ENCODE measurements at regions not wholly inside any gene's neighbourhood (a gene's known extent, or its start where the extent isn't known, plus 50 kb on each side); places are given as distances from the start of the nearest gene placed in this dataset.

- POLR2A ChIA-PET: no interaction called here
Measured at GRCh38 chr10:83927166-83927565, 212.1 kb upstream of the GHITM start.

DNA sequence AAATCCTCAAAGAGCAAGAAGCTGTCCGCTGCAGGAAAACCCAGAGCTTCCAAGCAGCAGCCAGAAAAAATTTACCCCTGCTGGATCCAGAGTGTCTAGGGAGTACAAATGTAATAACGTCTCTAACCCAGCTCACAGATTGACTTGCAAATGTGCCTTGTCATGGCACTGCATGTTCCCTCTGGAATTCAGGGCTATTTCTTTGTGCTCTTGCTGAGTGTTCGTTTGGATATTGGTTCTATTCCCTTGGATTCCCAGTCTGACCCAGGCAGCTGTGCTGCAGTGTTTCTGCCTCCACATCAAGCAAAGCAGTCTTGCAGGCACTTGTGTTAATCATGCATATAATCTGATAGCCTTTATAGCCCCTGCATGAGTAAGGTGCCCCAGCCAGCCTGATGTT is 209.9 kb upstream of the GHITM start:
- BruUV-seq (replicated peaks): no TSS peak
- Histone ChIP-seq H3K9ac (ENCODE audit: low read length) (no peak overlapping the region), H3K27ac (ENCODE audit: low read depth, low read length) (no peak overlapping the region), H3K4me2 (ENCODE audit: low read length) (no peak overlapping the region), H3K27me3 (ENCODE audit: insufficient read depth, low read length) (peaks cover 30% of the 10 kb centered on the region), H4K20me1 (ENCODE audit: insufficient read depth) (no peaks in the 10 kb centered on the region), H3K36me3 (ENCODE audit: control insufficient read depth in 1 of 2, insufficient read depth in 2 of 2, low read length in 2 of 2) (no peaks in the 10 kb centered on the region), H3K9me2 (ENCODE audit: insufficient read depth) (no peaks in the 10 kb centered on the region), H2AFZ (ENCODE audit: low read depth, low read length, poor library complexity, severe bottlenecking) (no peak overlapping the region), H3K79me2 (ENCODE audit: insufficient read depth, low read length) (no peaks in the 10 kb centered on the region), H3K9me3 (ENCODE audit: control insufficient read depth in 1 of 2, insufficient read depth in 1 of 2, low read depth in 1 of 2, low read length in 2 of 2) (no peaks in the 10 kb centered on the region), H3K4me3 (replicated peaks in 1 of 2; ENCODE audit: low read depth in 1 of 2, low read length in 2 of 2) (no peak overlapping the region), H3K4me1 (ENCODE audit: control insufficient read depth in 1 of 2, insufficient read depth in 2 of 2, low read length in 2 of 2) (no peaks in the 10 kb centered on the region)
- DNase-seq (ENCODE audit: low read depth, low spot score) (no peak), ATAC-seq (no peak)
- ChIA-PET POLR2A (no interaction called here), CTCF (no interaction called here), RAD21 (ENCODE audit: low non-redundant PET in 1 of 2, low total read pairs in 2 of 2, uncharacterized antibody in 2 of 2, unreplicated experiment in 2 of 2) (no interaction called here)
- intact Hi-C loops (cut with micrococcal nuclease): no loop called here
- TF ChIP-seq, protein P1, sequence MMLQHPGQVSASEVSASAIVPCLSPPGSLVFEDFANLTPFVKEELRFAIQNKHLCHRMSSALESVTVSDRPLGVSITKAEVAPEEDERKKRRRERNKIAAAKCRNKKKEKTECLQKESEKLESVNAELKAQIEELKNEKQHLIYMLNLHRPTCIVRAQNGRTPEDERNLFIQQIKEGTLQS (IDR thresholded peaks at IDR 0.05): no peak
- no peak for TF ChIP-seq TCF7L2 (IDR thresholded peaks at IDR 0.05; ENCODE audit: borderline replicate concordance, extremely low read depth, insufficient read depth, insufficient read length)
- TF ChIP-seq CBX3 (IDR thresholded peaks at IDR 0.05; ENCODE audit: low read depth): no peak
- TF ChIP-seq RAD21 (IDR thresholded peaks at IDR 0.05; ENCODE audit: low read depth): no peak
- no peak for TF ChIP-seq ELF1 (IDR thresholded peaks at IDR 0.05; ENCODE audit: borderline replicate concordance, low read depth)
- no peak for TF ChIP-seq SP1 (IDR thresholded peaks at IDR 0.05; ENCODE audit: low read depth)
- TF ChIP-seq JUND (IDR thresholded peaks at IDR 0.05): no peak
- no peak for TF ChIP-seq SRF (IDR thresholded peaks at IDR 0.05; ENCODE audit: low read depth)
- TF ChIP-seq, protein P2, sequence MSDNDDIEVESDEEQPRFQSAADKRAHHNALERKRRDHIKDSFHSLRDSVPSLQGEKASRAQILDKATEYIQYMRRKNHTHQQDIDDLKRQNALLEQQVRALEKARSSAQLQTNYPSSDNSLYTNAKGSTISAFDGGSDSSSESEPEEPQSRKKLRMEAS (IDR thresholded peaks at IDR 0.05): no peak
- no peak for TF ChIP-seq ZNF274 (IDR thresholded peaks at IDR 0.05; ENCODE audit: low read depth, low read length)
- no peak for TF ChIP-seq CEBPB (IDR thresholded peaks at IDR 0.05; ENCODE audit: low read depth)
- no peak for TF ChIP-seq EZH2phosphoT487 (IDR thresholded peaks at IDR 0.05; ENCODE audit: borderline replicate concordance)
- no peak for TF ChIP-seq ZFX (IDR thresholded peaks at IDR 0.05)

More at GRCh38 chr10:83927166-83927565, 212.1 kb upstream of the GHITM start:
- no peak overlapping the region for H2AFZ ChIP-seq (ENCODE audit: low read depth, low read length, poor library complexity, severe bottlenecking)
- H3K9ac ChIP-seq (ENCODE audit: low read length): no peak overlapping the region
- no peaks in the 10 kb centered on the region for H3K9me2 ChIP-seq (ENCODE audit: insufficient read depth)
- DNase-seq (ENCODE audit: low read depth, low spot score) (no peak), ATAC-seq (no peak)
- H3K4me3 ChIP-seq (replicated peaks in 1 of 2; ENCODE audit: low read depth in 1 of 2, low read length in 2 of 2): no peak overlapping the region
- no peaks in the 10 kb centered on the region for H3K4me1 ChIP-seq (ENCODE audit: control insufficient read depth in 1 of 2, insufficient read depth in 2 of 2, low read length in 2 of 2)
- H3K9me3 ChIP-seq (ENCODE audit: control insufficient read depth in 1 of 2, insufficient read depth in 1 of 2, low read depth in 1 of 2, low read length in 2 of 2): no peaks in the 10 kb centered on the region
- peaks cover 48% of the 10 kb centered on the region for H3K27me3 ChIP-seq (ENCODE audit: insufficient read depth, low read length)
- no peak overlapping the region for H3K4me2 ChIP-seq (ENCODE audit: low read length)
- BruUV-seq (replicated peaks): no TSS peak
- no peaks in the 10 kb centered on the region for H3K79me2 ChIP-seq (ENCODE audit: insufficient read depth, low read length)
- H4K20me1 ChIP-seq (ENCODE audit: insufficient read depth): no peaks in the 10 kb centered on the region
- TF ChIP-seq EZH2 (IDR thresholded peaks at IDR 0.05): no peak
- TF ChIP-seq CBX3 (IDR thresholded peaks at IDR 0.05; ENCODE audit: low read depth): no peak
- TF ChIP-seq YY1 (IDR thresholded peaks at IDR 0.05; ENCODE audit: extremely low read depth, insufficient replicate concordance, low read depth, low read length): no peak
- no peak for TF ChIP-seq TCF7L2 (IDR thresholded peaks at IDR 0.05; ENCODE audit: borderline replicate concordance, extremely low read depth, insufficient read depth, insufficient read length)
- no peak for TF ChIP-seq SIN3A (IDR thresholded peaks at IDR 0.05; ENCODE audit: low read depth)
- no peak for TF ChIP-seq CEBPB (IDR thresholded peaks at IDR 0.05; ENCODE audit: low read depth)
- no peak for TF ChIP-seq SP1 (IDR thresholded peaks at IDR 0.05; ENCODE audit: low read depth)
- TF ChIP-seq JUND (IDR thresholded peaks at IDR 0.05): no peak
- TF ChIP-seq, protein P3, sequence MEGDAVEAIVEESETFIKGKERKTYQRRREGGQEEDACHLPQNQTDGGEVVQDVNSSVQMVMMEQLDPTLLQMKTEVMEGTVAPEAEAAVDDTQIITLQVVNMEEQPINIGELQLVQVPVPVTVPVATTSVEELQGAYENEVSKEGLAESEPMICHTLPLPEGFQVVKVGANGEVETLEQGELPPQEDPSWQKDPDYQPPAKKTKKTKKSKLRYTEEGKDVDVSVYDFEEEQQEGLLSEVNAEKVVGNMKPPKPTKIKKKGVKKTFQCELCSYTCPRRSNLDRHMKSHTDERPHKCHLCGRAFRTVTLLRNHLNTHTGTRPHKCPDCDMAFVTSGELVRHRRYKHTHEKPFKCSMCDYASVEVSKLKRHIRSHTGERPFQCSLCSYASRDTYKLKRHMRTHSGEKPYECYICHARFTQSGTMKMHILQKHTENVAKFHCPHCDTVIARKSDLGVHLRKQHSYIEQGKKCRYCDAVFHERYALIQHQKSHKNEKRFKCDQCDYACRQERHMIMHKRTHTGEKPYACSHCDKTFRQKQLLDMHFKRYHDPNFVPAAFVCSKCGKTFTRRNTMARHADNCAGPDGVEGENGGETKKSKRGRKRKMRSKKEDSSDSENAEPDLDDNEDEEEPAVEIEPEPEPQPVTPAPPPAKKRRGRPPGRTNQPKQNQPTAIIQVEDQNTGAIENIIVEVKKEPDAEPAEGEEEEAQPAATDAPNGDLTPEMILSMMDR (IDR thresholded peaks at IDR 0.05 in 2 of 3, conservative IDR thresholded peaks at IDR 0.05 in 1 of 3; ENCODE audit: borderline replicate concordance in 1 of 3, insufficient read depth in 1 of 3, low read depth in 2 of 3, low read length in 2 of 3): no peak
- TF ChIP-seq FOSL1 (IDR thresholded peaks at IDR 0.05; ENCODE audit: low read depth): no peak
- intact Hi-C loops (cut with micrococcal nuclease): no loop called here
- CTCF ChIA-PET: no interaction called here
- H3K27ac ChIP-seq (ENCODE audit: low read depth, low read length): no peak overlapping the region
- RAD21 ChIA-PET (ENCODE audit: low non-redundant PET in 1 of 2, low total read pairs in 2 of 2, uncharacterized antibody in 2 of 2, unreplicated experiment in 2 of 2): no interaction called here
- H3K36me3 ChIP-seq (ENCODE audit: control insufficient read depth in 1 of 2, insufficient read depth in 2 of 2, low read length in 2 of 2): no peaks in the 10 kb centered on the region

All from HCT116 (cell line).